GM19372 (cell line): ENCODE measurements at regions not wholly inside any gene's neighbourhood (a gene's known extent, or its start where the extent isn't known, plus 50 kb on each side); places are given as distances from the start of the nearest gene placed in this dataset.
"Not testable (repeated sequence)": the region's sequence is repeated elsewhere in the genome, so short reads cannot be mapped to it uniquely, and the experiment has no call there.

Source experiments
- ATAC-seq: cut with Tn5 transposase; IDR thresholded peaks from one replicate; pipeline ENCODE4 v1.9.1; 2021; ENCODE audit warnings: mild to moderate bottlenecking, low read depth, moderate library complexity; ENCODE audit not compliant: unreplicated experiment

GRCh38 chr7:24049296-24049695 is 234.7 kb upstream of the NPY start:
- no peak for ATAC-seq

- ATAC-seq = no peak
Observed at GRCh38 chr7:24050991-24051560, 232.9 kb upstream of the NPY start.

- ATAC-seq = no peak
Observed at GRCh38 chr7:24051651-24052050, 232.3 kb upstream of the NPY start.

GRCh38 chr7:24052572-24053260 is 231.3 kb upstream of the NPY start:
- ATAC-seq = no peak

GRCh38 chr7:24054236-24054635 is 229.8 kb upstream of the NPY start:
- ATAC-seq = no peak

- no peak for ATAC-seq
Observed at GRCh38 chr7:24057243-24057642, 226.7 kb upstream of the NPY start.

GRCh38 chr7:24058953-24059352 is 225.0 kb upstream of the NPY start:
- no peak for ATAC-seq

GRCh38 chr7:24059775-24060174 is 224.2 kb upstream of the NPY start:
- no peak for ATAC-seq

GRCh38 chr7:24063721-24064120 is 220.3 kb upstream of the NPY start:
- no peak for ATAC-seq

- ATAC-seq = no peak
Observed at GRCh38 chr7:24069751-24070150, 214.2 kb upstream of the NPY start.

GRCh38 chr7:24073651-24074420 is 210.2 kb upstream of the NPY start:
- no peak for ATAC-seq

- no peak for ATAC-seq
Observed at GRCh38 chr7:24075426-24075810, 208.6 kb upstream of the NPY start.

GRCh38 chr7:24082826-24083225 is 201.2 kb upstream of the NPY start:
- no peak for ATAC-seq

GRCh38 chr7:24102988-24103387 is 181.0 kb upstream of the NPY start:
- no peak for ATAC-seq

- no peak for ATAC-seq
Observed at GRCh38 chr7:24108906-24109376, 175.0 kb upstream of the NPY start.

GRCh38 chr7:24110056-24110455 is 173.9 kb upstream of the NPY start:
- no peak for ATAC-seq

- ATAC-seq = no peak
Observed at GRCh38 chr7:24113506-24113905, 170.5 kb upstream of the NPY start.

GRCh38 chr7:24115661-24116060 is 168.3 kb upstream of the NPY start:
- no peak for ATAC-seq

GRCh38 chr7:24117903-24118499 is 166.0 kb upstream of the NPY start:
- not testable (repeated sequence) for ATAC-seq

- ATAC-seq = no peak
Observed at GRCh38 chr7:24119852-24120251, 164.1 kb upstream of the NPY start.

GRCh38 chr7:24123076-24123475 is 160.9 kb upstream of the NPY start:
- no peak for ATAC-seq
